Stimulated activated CD8-positive, alpha-beta memory T cell treated with anti-CD3 and anti-CD28 coated beads, Interleukin-4, amount 100 ng/mL, for 48 hours (primary cell): ENCODE measurements at regions not wholly inside any gene's neighbourhood (a gene's known extent, or its start where the extent isn't known, plus 50 kb on each side); places are given as distances from the start of the nearest gene placed in this dataset.

Experiments
- DNase-seq: peaks from one replicate; pipeline ENCODE4 v3.0.0-alpha.2; 2020

DNA sequence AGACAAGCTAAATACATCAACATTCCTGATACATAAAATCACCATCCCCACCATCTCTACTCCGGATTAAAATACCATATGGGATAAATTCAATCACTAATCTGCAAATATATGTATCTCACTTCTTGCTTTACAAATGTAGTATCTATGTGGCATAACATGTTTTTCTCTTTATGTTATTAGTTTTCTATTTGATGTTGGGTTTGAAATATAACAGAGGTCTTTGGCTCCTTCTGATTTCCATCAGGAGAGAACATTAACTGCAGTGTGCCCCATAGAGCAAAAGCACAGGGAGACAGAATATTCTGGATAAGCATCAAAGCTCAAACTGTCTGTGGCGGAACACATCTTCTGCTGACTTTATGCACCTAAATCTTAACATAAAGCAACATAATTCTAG, 547.2 kb upstream of the CDH8 start:
- no peak for DNase-seq

DNA sequence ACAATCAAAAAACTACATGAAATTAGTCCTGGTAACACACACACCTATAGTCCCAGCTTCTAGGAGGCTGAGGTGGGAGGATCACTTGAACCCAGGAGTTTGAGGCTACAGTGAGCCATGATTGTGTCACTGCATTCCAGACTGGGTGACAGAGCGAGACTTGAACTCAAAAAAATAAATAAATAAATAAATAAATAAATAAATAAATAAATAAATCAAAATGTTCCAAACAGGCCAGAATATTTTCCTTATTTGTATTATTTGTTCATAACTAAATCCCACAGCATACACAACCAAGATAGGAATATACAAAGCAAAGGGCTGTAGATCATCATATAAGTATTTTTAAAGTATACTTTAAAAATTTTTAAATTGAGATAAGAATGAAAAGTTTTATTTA, 537.2 kb upstream of the CDH8 start:
- no peak for DNase-seq

- DNase-seq: no peak
Observed at GRCh38 chr16:62568926-62569325, 532.7 kb upstream of the CDH8 start.

GRCh38 chr16:62565706-62566105, 529.5 kb upstream of the CDH8 start:
- no peak for DNase-seq

DNA sequence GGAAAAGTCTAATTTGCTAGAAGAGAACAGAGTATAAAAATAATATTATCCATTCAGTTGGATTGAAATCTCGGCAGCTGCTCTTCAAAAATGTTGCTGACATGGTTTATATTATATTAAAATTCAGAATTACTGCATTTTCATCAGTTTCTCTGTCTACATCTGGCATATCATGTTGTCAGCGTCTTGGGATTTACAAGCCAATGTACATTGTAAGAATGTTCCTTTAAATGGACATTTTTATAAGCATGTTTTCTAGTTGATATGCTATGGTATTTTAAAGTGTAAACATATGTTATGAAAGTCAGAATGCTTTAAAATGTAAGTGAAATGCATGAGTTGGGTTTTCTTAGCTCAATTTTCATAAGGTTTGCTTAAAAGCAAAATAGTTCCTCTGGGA, 528.1 kb upstream of the CDH8 start:
- DNase-seq: no peak

DNA sequence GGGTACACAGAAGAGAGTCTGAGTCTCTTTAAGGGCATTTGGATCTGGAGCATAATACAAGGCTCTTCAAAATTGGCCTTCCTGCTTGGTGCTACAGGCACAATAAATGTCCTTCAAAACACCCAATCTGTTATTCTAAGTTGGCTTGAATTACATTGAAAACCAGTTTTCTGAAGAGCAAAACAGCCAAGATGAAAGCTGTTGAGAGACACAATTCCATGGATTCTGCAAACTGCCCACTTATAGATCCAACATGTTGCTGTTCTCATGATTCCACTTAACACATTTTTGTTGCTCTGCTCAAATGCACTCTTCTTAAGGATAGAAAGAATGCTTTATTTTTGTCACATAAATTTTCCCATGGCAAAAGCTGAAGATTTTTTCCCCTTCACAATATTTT, 525.9 kb upstream of the CDH8 start:
- no peak for DNase-seq

DNA sequence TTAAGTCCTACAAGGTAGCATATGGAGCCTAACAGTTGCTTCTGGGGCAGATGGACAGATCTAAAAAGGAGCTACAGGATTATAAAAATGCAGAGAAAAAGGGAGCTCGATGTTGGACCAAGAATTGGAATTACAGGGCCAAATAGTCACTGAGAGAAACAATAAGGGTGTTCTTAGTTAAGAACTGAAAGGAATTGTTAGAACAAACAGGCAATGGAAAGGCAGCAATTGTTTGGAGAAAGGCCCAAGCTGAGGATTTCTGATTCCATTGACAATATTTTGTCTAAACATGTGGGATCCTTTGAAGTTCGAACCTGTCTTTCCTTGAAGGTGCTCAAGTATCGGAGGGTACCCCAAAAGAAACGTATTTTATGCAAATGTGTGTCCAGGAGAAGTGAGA, 513.6 kb upstream of the CDH8 start:
- DNase-seq: no peak

DNA sequence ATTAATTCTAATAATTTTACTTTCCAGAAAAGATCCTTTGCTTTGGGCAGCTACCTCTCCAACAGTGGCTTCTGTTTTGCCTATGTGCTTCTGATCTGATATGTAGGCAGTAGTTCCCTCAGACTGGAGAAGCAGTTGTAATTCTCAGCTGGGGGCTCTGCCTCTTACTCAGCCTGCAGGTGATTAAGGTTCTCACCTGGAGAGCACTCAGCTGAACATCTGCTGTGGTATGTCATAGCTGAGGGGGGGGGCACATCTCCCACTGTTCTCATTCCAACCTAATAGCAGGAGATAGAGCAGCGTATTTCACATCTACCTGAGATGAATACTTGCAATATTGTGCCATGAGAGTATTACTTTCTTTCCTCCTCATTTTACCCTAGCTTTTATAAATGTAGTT, 511.9 kb upstream of the CDH8 start:
- no peak for DNase-seq

DNA sequence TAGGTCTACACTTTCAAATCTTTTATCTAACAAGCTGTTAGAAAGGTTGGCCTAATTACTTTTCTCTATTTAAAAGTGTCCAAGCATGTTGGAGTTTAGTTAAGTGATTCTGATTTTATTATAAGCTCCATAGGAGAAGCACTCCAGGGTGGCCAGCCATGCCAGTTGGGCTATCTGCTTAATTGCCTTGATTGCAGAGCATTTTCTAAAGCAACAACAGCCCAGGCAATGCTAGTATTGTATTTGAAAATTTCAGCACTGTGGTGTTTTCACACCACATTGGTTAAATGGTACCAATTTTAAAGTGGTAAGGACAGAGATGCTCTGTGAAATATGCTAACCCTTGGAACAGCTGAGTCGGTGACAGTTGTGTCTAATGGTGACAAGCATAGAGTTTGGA, 510.5 kb upstream of the CDH8 start:
- DNase-seq: no peak

GRCh38 chr16:62545039-62545438, 508.8 kb upstream of the CDH8 start:
- DNase-seq: no peak

GRCh38 chr16:62543516-62543915, 507.3 kb upstream of the CDH8 start:
- DNase-seq: no peak

GRCh38 chr16:62539657-62540056, 503.4 kb upstream of the CDH8 start:
- DNase-seq: no peak

DNA sequence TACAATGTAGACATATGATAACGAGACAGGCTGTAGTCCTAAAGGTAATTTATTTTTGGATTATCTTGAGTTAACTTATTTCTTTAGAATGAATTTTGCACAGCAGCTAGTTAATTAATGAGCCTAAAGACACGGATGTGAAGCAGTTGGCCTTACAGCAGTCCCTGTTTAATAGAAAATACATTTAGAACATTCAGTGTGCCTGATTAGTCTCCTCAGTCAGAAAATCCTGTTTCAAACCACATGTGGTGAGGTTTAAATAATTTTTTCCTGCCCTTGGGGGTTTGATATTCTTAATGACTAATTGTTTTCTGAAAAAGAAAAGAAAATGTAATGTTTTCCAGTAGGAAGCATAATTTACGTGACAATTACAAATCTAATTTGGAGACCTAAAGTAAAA, 494.2 kb upstream of the CDH8 start:
- no peak for DNase-seq

- no peak for DNase-seq
Observed at GRCh38 chr16:62516001-62516400, 479.8 kb upstream of the CDH8 start.

DNA sequence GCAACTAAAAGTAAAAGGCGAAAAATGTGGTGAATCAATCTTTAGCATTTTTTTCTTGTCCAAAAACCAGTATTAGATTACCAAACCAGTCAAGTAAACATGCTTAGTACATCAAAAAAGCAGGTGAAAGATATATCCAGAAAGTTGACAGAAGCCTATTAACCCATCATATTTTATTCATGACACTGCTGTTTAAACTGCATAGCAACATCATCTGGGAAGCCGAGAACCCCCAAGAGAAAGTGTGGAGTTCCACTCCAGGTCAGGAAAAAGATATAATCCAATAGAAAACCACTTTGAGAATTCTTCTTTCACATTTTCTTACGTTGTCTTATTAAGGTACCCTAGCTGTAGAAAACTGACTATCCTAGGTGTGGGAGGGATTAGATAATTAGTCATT, 466.8 kb upstream of the CDH8 start:
- no peak for DNase-seq

- no peak for DNase-seq
Observed at GRCh38 chr16:62478903-62479458, 442.7 kb upstream of the CDH8 start.

DNA sequence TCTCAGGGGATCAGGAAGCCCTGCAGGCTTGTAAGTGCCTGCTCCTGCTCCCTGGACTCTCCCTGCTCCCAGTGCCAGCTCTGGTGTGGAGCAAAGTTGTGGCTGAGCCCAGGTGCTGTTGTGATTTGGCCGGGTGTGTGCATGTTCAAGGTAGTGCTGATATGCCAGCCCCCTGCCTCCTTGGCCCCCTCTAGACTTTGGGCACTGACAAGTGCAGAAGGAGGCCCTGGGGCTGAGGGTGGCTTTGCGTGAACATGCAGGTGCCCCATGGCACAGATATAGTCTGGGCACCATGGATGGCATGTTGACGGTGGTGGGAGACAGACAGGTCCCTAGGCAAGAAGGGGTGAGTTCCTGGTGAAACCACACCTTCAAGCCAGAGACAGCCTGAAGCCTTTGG, 441.6 kb upstream of the CDH8 start:
- DNase-seq: no peak

- DNase-seq: no peak
Observed at GRCh38 chr16:62475573-62475972, 439.3 kb upstream of the CDH8 start.

DNA sequence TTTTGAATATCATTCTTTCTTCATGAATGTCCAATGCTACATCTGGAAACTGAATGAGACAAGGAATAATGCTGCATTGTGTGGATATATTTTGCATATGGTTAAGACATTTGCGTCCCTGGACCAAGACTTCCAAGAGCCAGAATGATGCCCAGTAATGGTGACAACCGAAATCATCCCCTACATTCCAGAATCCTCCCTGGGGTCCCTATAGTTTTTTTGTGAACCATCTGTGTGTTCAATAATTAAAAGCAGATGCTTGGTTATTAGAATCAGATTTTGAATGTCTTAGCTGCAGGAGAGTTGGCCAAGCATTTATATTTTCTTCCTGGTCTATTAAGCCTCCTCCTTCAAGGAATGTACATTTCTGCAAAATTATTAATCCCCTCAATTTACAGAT, 426.7 kb upstream of the CDH8 start:
- no peak for DNase-seq

GRCh38 chr16:62450291-62450690, 414.1 kb upstream of the CDH8 start:
- DNase-seq: no peak

- DNase-seq: no peak
Observed at GRCh38 chr16:62445909-62446308, 409.7 kb upstream of the CDH8 start.

GRCh38 chr16:62424206-62424605, 388.0 kb upstream of the CDH8 start:
- DNase-seq: no peak

GRCh38 chr16:62408760-62409159, 372.5 kb upstream of the CDH8 start:
- DNase-seq: no peak

GRCh38 chr16:62406387-62406786, 370.1 kb upstream of the CDH8 start:
- no peak for DNase-seq

DNA sequence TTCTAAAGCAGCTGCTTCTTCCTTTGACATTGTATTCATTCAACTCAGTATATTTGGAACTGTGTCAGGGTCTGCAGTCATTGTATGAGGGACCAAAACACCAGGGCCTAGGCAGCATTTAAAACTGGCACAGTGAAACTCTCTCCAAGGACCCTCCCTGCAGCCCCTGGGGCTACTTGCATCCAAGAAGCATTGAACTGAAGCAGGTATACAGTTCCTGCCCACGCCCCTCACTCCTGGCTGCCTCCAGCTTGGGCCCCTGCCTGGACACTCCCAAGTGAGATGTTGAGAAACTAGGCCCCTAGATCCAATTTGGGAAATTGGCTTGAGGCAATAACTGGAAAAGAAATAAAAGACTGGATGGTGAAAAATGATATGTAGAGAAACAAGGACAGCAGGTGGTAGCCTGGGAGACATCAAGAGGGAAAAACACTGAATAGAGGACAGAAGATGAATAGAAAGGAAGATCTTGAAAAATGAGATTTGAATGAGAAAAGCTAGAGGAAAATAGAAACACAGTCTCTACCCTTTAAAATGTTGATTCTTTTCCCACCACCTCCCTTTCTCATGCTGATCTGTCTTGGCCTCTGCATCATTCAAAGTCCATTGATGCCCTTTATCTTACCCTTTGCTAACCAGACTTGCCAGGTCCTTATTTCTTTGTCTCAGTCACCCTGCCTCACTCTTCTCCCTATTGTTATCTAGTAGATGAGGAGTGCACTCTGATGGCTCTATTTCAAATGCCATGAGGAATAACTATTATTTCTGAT, 368.8 kb upstream of the CDH8 start:
- no peak for DNase-seq
